GM19025 (cell line): ENCODE measurements at regions not wholly inside any gene's neighbourhood (a gene's known extent, or its start where the extent isn't known, plus 50 kb on each side); places are given as distances from the start of the nearest gene placed in this dataset.
"Not testable (repeated sequence)": the region's sequence is repeated elsewhere in the genome, so short reads cannot be mapped to it uniquely, and the experiment has no call there.

Experiments
- ATAC-seq: cut with Tn5 transposase; IDR thresholded peaks from one replicate; pipeline ENCODE4 v1.9.1; 2021; ENCODE audit warnings: mild to moderate bottlenecking, low read depth, moderate library complexity; ENCODE audit not compliant: unreplicated experiment

DNA sequence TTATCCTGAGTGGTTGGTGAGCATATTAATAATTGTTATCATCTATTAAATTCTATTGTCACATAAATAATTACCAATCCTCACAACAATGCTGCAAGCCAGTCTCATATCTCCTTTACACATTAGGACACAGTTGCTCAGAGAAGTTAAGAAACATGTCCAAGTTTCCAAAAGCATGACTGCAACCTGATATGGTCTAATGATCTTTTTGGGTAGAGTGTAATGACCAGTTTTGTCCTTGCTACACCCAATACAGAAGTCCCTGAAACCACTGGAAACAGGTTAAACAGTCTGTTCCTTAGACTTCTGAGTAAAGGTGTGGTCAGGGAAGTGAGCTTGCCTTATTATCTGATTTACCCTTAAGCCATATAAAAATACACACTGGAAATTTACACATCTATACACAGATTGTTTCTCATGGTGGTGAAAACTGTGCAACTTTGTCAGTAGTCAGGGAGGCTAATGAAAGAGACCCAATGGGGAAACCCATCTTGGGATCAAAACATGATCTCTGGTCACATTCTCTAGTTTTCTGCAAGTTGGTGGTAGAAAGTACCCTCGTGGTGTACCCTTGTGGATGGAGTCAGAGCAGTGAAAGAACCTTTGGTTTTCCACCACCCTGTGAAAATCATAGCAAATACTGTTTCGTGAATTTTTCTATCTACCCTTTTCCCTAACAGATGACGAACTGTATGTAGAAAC lies 146.0 kb upstream of the KLF12 start:
- no peak for ATAC-seq

DNA sequence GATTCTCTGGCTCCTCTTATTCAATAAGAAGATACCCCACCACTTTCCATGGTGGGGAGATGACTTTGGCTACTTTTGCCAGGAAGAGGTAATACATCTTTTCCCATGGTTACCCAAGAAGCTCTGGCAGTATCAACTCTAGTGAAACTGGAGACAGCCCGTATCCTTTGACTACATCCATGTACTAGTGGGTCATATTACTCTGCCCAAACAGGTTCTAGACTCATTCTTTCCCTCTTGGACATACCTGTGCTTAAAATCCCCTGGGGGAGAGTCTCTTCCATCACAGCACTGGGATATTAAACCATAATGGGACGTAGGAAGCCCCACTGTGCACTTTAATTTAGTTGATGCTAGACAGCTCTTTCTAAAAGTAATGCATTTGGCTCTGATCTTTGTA lies 144.7 kb upstream of the KLF12 start:
- ATAC-seq, result no peak

DNA sequence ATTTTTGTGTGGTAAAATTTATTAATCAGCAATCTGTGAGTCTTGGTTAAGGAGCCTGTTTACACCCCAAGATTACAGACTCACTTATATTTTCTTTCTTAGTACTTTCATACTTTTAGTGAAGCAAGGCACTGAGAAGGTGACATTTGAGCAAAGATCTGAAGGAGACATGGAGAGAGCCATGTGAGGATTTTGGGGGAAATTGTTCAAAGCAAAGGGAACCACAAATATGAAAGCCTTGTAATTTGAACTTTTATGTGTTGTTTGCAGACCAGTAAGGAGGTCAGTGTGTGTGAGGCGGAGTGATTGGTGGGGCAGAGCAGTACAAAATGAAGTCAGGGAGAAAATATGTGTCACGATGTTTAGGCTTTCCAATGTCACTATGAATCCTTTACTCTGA lies 140.7 kb upstream of the KLF12 start:
- no peak for ATAC-seq

DNA sequence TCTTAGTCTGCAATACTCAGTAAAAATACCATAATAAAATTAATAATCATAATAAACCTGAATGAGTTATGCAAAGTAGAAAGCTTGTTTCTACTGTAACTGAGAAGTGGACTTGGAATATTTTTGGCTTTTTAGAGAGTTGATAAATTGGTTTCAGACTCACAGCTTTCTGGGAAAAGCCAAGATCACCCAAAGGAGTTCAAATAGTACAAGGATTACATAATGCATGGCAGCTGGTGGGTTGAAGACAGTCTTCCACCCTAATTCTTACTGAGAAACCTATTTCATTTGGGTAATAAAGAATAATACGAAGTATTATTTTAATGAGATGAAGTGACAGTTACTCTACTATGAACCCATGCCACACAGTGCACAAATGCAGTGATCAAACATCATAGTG lies 139.4 kb upstream of the KLF12 start:
- no peak for ATAC-seq

DNA sequence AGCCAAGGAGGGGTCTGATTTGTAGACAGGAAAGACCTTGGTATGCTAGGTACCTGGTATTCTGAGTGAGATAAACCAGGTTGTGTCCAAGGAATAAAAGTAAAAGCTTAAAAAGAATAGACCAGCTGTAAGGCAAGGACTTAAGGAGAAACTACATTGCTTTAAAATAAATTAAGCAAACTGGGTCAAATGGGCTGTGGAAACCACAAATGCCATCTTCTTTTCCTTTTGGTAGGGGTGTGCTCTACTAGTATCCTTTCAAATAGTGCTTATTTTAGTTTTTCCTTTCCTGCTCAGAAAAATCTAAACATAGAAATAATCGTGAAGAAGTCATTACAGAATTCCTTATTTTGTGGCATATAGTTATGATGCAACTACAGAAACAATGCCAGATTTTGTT lies 138.6 kb upstream of the KLF12 start:
- ATAC-seq, result no peak

DNA sequence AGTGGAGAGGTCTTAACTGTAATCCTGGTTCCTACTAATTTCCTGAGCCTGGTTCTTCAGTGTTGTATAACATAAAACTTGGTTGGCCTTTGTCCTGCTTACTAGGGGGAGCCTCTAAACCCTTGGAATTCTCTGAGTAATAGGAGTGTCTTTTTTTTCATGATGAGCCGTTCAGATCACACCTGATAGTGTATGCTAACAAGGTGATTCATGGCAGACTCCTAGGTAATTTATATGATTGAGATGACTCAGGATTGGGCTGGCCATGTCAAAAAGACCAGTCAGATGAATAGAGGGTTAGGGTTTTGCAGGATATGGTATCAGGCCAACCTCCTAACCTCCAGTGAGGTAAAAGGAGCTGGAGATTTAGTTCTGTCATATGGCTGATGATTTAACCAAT lies 135.8 kb upstream of the KLF12 start:
- no peak for ATAC-seq

DNA sequence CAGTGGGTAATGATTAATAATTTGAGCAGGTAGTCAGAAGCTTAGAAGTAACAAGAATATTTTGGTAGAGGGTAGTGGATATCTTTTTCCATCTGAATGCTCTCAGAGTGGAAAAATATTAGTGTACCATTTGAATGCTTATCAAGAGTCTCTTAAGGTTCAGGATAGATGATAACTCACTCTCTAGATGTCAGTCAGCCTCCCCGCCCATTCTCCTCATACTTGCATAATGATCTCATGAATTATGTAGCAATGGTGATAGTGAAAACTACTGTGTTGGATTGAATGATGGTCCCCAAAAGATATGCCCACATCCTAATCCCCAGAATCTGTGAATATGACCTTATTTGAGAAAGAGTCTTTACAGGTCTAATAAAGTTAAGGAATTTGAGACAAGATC lies 132.7 kb upstream of the KLF12 start:
- no peak for ATAC-seq

DNA sequence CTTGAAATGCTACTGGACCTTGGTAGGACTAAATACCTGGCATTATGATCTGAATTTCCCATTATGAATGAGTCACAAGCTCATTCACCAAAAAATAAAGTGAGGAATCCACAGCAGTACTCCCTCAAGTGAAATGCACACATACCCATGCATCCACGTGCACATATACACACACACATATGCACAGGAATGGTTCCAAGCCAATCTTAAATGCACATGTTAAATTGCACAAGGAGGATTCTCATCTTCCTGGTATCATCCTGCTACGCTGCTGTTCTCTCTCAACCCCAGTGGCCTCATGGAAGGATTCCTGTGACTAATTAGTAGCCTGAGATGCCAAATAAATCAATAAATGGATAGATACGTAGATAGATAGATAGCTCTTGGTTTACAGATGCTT lies 132.1 kb upstream of the KLF12 start:
- ATAC-seq, result no peak

DNA sequence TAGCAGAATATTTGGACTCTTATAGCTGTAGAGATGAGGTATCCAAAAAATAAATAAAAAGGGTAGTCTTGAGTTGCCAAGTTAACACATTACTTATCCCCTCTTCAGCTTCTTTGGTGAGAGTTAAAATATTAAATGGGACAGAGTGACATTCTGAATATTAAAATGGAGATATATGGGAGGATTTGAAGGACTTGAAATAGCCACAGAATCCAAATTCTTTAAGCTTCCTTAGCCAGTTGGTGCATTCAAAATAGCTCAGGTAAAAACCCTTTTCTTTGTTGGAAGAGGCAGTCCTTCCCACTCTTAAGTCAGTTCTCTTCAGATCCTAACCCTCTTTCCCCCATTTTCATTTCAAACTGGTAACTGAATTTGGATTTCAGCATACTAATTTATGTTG lies 130.1 kb upstream of the KLF12 start:
- ATAC-seq, result no peak

DNA sequence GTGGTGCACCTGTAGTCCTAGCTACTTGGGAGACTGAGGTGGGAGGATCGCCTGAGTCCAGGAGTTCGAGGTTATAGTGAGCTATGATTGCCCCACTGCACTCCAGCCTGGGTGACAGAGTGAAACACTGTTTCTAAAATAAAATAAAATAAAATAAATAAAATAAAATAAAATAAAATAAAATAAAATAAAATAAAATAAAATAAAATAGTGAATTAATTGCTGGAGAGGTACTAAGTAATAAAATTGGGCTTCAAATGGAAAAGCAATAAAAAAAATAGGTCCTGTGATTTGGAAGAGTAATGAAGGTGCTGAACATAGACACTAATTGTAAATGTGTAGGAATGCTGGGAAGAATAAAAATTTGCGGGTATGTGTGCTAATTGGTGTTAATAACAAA lies 126.2 kb upstream of the KLF12 start:
- not testable (repeated sequence) for ATAC-seq

DNA sequence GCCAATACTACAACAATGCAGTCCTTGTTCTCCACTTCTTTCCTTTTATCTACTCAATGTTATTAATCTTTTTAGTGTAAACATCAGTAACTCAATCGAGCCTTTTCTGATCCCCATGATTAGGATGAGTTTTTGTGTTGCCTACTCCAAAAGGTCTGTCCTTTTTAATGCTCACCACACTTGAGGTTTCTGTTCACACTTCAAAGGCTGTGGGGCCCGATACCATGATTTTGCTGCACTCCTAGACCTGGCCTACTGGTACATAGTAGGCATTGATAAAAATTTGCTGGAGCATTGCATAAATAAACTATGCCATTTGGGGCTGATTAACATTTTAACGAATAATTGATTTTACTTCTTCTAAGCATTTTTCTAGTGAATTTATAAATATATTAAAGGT lies 125.4 kb upstream of the KLF12 start:
- no peak for ATAC-seq

DNA sequence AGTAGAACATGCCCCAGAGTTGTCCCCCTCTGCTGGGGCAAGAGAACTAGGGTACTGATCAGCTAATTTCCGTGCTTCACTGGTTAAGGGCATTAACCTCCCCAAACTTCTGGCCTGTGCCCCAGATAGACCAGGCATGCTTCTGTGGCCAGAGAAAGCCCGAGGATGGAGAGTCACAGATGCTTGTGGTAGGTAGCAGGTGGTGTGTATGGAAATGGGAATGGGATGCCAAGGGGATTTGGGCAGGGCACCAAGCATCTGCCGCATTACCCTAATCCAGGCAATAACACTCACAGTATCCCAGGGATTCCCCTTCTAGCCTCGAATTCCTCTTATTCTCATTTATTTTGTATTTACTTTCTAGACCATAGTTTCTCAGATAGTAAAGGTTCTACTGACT lies 124.8 kb upstream of the KLF12 start:
- ATAC-seq, result no peak

DNA sequence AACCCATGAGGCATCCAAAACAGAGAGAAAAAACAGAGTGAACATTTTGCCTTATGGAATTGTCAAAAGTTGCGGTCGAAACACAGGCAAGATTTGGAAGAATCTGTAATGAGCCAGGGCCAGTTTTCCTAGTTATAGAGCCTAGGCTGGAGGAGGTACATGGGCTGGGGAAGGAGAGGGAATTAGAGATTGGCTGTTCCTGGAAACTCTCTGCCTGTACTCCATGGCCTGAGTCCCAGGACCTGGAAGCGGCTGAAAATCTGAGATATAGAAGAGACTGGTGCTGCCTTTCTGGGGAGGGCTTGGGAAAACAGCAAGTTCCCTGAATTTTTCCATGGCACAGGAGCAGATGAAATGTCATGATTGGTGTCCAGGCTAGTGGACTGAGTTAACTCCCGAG lies 122.8 kb upstream of the KLF12 start:
- no peak for ATAC-seq

DNA sequence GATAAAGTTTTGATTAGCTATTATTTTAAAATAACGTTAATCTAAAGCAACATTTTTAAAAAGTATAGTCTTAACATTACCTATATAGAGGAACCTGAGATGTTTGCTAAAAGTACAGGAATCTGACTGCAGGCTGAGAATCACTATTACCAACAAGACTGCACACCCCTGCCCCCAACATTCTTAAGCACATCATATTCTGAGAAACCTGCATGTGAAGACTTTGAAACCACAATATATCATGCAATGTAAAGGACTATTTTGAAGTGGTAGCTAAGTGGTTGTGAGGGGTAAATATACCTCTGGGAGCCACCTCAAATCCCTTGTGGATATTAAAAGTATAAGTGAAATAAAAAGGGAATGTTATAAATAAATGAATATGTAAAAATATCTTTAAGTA lies 119.0 kb upstream of the KLF12 start:
- ATAC-seq, result no peak

DNA sequence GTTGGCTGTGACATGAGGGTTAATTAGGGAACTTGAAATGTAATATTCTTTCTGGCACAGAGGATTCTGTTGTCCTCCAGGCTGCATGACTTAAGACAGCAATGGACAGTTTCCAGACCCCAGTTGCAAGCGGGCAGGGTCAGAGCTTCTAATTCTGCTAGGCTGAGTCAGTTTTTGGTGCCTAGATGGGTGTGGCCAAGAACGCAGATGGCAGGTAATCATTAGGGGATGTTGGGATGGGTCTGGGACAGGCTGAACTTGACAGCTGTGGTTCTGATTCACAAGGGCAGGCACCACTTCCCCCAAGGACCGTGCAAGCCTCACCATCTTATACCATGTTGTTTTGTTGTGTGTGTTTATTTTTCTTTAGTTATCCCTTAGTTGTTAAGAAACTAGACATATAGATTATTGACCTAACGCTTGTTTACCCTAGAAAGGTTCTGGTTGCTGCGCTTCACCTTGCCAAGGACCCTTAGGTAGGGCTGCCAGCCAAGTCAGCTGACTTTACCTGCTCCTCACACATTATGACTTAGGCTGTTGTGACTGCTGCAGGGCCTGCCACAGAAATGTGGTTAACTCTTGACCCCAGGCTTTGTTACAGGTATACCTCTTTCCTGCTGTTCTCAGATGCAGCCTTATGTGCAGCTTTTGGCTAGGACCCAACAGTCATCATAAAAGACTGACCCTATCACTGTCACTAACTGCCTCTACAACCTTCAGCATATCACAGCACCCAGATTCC lies 117.7 kb upstream of the KLF12 start:
- ATAC-seq, result no peak

DNA sequence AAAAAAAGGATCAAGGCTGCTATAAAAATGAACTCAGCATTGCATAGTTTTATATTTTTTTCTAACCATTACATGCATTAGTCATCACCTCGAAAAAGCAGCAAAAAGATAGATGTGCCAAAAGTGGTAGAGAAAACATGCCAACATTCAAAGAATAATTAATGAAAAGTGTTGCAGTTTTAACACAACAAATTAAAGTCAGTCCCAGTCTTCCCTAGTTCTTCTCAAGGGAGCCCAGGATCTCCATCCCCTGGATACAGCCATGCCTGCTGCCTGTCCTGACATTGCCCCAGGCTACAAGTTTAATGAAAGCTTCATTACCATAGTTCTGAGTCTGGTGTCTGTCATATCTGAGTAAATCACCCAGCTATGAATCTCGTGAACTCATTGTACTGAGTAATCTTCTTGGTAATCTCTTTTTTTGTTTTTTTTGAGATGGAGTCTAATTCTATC lies 116.6 kb upstream of the KLF12 start:
- no peak for ATAC-seq

DNA sequence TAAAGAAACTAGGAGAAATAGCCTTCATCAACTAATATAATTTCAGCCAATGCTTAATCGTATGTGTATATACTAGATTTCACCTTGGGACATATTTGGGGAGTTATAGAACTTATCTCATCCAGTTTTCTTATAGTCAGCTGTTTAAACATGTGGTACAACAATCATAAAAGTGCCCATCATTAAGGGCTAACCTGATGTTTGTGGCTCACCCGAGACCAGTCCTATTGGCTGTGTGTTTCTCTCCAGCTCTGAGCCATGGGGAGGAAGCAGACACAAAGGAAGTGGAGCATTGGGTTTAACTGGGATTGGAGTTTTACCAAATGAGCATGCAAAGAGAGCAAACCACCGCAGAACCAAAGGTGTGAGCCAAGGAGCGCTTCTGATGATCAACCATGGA lies 114.3 kb upstream of the KLF12 start:
- no peak for ATAC-seq

DNA sequence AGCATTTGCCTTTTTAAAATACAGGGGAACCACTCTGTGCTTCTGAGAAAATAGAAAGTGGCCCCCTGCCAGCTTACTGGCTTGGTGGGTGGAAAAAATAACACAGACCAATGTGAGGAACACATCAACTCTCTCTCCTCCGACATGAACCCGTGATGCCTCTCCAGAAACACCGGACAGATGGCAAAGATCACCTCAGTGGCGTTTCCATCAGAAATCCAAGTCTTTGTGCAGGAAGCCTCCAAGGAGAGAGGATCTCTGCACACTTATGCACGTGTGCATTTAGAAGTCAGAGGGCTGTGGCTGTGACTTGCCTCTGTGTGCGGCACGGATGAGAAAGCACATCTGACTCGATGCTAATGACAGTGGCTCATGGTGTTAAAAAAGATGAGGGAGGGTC lies 112.3 kb upstream of the KLF12 start:
- ATAC-seq, result no peak

DNA sequence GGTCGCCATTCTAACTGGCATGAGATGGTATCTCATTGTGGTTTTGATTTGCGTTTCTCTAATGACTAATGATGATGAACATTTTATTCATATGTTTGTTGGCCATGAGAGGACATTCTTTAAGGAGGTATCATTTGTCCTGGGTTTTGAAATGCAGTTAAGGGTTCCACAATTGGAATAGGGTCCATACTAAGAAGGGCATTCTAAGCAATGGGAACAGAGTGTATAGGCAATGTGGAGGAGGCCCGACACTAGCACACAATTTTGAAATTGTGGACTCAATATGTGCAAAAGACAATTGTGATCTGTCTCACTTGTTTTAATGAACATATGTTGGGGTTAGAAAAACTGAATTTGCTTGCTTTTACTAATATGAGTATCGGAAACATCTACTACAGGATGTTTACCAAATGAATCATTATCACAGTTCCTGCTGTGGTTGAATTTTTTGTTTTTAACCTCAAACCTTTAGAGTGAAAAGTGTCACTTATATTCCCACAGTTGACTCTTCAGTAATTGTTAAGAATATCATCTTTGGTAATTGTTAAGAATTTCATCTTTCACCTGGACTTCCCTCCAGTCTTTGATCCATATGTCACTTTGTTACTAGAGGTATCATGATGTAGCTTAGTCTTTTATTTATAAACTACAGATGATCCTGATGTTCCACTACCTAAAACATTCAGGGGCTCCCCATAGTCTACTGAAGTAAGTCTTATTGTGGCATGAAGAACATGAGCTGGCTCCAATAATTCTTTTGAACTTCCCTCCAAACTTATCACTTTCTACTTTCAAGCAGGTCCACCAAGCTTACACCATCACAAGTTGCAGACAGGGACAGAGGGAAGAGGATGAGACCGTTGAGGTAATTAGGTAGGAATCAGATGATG lies 109.7 kb upstream of the KLF12 start:
- ATAC-seq, result no peak

DNA sequence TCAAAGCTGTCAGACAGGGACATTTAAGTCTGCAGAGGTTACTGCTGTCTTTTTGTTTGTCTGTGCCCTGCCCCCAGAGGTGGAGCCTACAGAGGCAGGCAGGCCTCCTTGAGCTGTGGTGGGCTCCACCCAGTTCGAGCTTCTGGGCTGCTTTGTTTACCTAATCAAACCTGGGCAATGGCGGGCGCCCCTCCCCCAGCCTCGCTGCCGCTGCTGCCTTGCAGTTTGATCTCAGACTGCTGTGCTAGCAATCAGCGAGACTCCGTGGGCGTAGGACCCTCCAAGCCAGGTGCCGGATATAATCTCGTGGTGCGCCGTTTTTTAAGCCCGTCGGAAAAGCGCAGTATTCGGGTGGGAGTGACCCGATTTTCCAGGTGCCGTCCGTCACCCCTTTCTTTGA lies 107.1 kb upstream of the KLF12 start:
- ATAC-seq, result not testable (repeated sequence)

DNA sequence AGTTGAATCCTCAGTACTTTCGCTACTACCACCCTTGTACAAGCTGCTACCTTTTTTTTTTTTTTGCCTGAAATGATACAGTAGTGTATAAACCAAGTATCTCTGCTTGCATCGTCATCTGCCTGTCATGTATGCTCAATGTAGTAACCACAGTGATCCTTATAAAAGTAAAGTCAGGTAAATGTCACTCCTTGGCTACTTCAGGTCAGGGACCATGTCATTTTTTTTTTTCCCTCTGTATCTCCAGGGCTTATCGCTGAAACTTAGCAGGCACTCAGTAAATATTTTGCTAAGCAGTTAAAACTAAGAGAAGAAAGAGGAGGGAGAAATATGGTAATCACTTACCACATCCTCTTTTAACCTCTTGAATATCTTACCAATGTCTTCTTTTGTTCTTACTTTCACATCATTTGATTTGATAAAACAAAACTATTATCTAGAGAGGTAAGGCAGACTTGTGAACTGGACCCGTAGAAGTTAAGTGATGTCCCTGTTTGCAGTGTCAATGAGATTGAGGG lies 96.8 kb upstream of the KLF12 start:
- no peak for ATAC-seq
